OCI-LY7 (cell line): ENCODE measurements at regions not wholly inside any gene's neighbourhood (a gene's known extent, or its start where the extent isn't known, plus 50 kb on each side); places are given as distances from the start of the nearest gene placed in this dataset.

Experiments
- BruUV-seq: library from RNA; stranded (reverse); fragments of 400-500 nt; replicated peaks from 2 replicates; lab custom pipeline; 2021; lab: Mats Ljungman, UMichigan
- CTCF ChIA-PET: fragments of 300-600 bp; sonication (Branson Sonifier 250); formaldehyde crosslinking; loops from one replicate; lab custom pipeline; 2022; ENCODE audit warnings: antibody characterized with exemption; ENCODE audit not compliant: unreplicated experiment; lab: Charles Lee
- POLR2A ChIA-PET: fragments of 300-600 bp; sonication (Branson Sonifier 250); formaldehyde crosslinking; loops from one replicate; lab custom pipeline; 2022; ENCODE audit warnings: antibody characterized with exemption; lab: Charles Lee
- DNase-seq: peaks from one replicate; pipeline ENCODE4 v3.0.0-alpha.2; 2015; ENCODE audit warnings: low spot score
- H2AFZ ChIP-seq: fragments of 200-600 bp; sonication (generic), shearing (Covaris generic); 2 replicates; pipeline ENCODE4 v1.6.1; 2014; ENCODE audit warnings: mild to moderate bottlenecking, antibody characterized with exemption, low read length, moderate library complexity
- H3K27ac ChIP-seq: fragments of 200-600 bp; sonication (generic); 2 replicates; pipeline ENCODE4 v1.5.1; 2014; ENCODE audit warnings: mixed run types, low read depth, mild to moderate bottlenecking, moderate library complexity, low read length, inconsistent platforms; ENCODE audit not compliant: poor library complexity, severe bottlenecking
- H3K36me3 ChIP-seq: fragments of 200-600 bp; sonication (generic); 2 replicates; pipeline ENCODE4 v1.6.1; 2014; ENCODE audit warnings: mild to moderate bottlenecking, antibody characterized with exemption, low read length, moderate library complexity, mixed read lengths; ENCODE audit not compliant: insufficient read depth
- H3K4me1 ChIP-seq: fragments of 200-600 bp; sonication (generic); 2 replicates; pipeline ENCODE4 v1.5.1; 2014; ENCODE audit warnings: mild to moderate bottlenecking, low read length; ENCODE audit not compliant: insufficient read depth, poor library complexity, severe bottlenecking
- H3K4me2 ChIP-seq: fragments of 200-600 bp; sonication (generic); 2 replicates; pipeline ENCODE4 v1.6.1; 2014; ENCODE audit warnings: mild to moderate bottlenecking, low read length
- H3K4me3 ChIP-seq: fragments of 200-600 bp; sonication (generic); 2 replicates; pipeline ENCODE4 v1.5.1; 2014; ENCODE audit warnings: mild to moderate bottlenecking, low read depth, low read length; ENCODE audit not compliant: poor library complexity, severe bottlenecking
- H3K79me2 ChIP-seq: fragments of 200-600 bp; sonication (generic); 2 replicates; pipeline ENCODE4 v1.6.1; 2016; ENCODE audit warnings: low read depth, mild to moderate bottlenecking, low read length, moderate library complexity, mixed read lengths; ENCODE audit not compliant: insufficient read depth
- H3K9me2 ChIP-seq: fragments of 200-600 bp; sonication (generic); 2 replicates; pipeline ENCODE4 v1.6.1; 2016; ENCODE audit warnings: mild to moderate bottlenecking, low read length, mixed read lengths; ENCODE audit not compliant: insufficient read depth
- H3K9me3 ChIP-seq: fragments of 200-600 bp; sonication (generic); 2 replicates; pipeline ENCODE4 v1.6.1; 2014; ENCODE audit warnings: mild to moderate bottlenecking, mixed run types, low read length, mixed read lengths
- H4K20me1 ChIP-seq: fragments of 200-600 bp; sonication (generic); 2 replicates; pipeline ENCODE4 v1.6.1; 2014; ENCODE audit warnings: mild to moderate bottlenecking, antibody characterized with exemption, low read length, moderate library complexity, mixed read lengths; ENCODE audit not compliant: insufficient read depth
- EZH2phosphoT487 ChIP-seq: fragments of 200-600 bp; sonication (generic); IDR thresholded peaks from 2 replicates; pipeline ENCODE4 v1.6.1; 2018; ENCODE audit warnings: low read depth, borderline replicate concordance, mild to moderate bottlenecking, mixed run types, antibody characterized with exemption, low read length, moderate library complexity, mixed read lengths
- intact Hi-C: fragments of 100-400 bp; cut with micrococcal nuclease; formaldehyde crosslinking; loops from one replicate; pipeline ENCODE4 v1.10.0; 2022; ENCODE audit not compliant: unreplicated experiment
- TF ChIP-seq, protein P1 (sequence below): fragments of 200-600 bp; sonication (generic); conservative IDR thresholded peaks from 2 replicates; pipeline ENCODE4 v1.5.1; 2014; ENCODE audit warnings: mild to moderate bottlenecking, antibody characterized with exemption, low read length, moderate library complexity, mixed read lengths

DNA sequence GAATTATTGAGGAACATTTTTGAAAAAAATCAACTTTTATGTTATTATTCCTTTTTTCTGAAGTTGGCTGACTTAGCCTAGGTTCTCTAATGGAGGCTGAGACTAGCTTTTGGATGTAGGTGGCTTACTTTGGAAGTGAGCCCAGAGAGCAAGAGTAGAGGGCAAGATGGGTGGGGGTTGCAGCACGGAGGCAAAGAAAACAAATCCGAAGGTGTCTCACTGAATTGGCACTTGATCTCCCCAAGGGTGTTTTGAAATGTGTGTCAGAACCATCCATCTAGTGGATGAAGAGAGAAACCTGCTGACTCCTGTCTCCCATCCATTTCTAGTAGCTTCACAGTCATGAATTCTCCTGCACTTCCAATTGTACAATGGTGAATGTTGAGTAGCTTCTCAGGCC lies 390.7 kb downstream of the TMEM182 start:
- H3K4me3 ChIP-seq, result no peak overlapping the region
- no peak for DNase-seq
- POLR2A ChIA-PET, result interaction anchor here (0.7 kb wide), 1 partner anchor 1084 kb away, joined by 3 read pairs; no protein-coding TSS in a partner anchor
- H3K9me2 ChIP-seq, result no peaks in the 10 kb centered on the region
- intact Hi-C loops, result no loop called here
- H2AFZ ChIP-seq, result no peak overlapping the region
- no peak overlapping the region for H3K27ac ChIP-seq
- no peaks in the 10 kb centered on the region for H3K36me3 ChIP-seq
- no peaks in the 10 kb centered on the region for H4K20me1 ChIP-seq
- H3K79me2 ChIP-seq, result no peaks in the 10 kb centered on the region
- no peaks in the 10 kb centered on the region for H3K9me3 ChIP-seq
- H3K4me2 ChIP-seq, result no peak overlapping the region
- no peaks in the 10 kb centered on the region for H3K4me1 ChIP-seq
- TF ChIP-seq, protein P1, sequence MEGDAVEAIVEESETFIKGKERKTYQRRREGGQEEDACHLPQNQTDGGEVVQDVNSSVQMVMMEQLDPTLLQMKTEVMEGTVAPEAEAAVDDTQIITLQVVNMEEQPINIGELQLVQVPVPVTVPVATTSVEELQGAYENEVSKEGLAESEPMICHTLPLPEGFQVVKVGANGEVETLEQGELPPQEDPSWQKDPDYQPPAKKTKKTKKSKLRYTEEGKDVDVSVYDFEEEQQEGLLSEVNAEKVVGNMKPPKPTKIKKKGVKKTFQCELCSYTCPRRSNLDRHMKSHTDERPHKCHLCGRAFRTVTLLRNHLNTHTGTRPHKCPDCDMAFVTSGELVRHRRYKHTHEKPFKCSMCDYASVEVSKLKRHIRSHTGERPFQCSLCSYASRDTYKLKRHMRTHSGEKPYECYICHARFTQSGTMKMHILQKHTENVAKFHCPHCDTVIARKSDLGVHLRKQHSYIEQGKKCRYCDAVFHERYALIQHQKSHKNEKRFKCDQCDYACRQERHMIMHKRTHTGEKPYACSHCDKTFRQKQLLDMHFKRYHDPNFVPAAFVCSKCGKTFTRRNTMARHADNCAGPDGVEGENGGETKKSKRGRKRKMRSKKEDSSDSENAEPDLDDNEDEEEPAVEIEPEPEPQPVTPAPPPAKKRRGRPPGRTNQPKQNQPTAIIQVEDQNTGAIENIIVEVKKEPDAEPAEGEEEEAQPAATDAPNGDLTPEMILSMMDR, result no peak
- no peak for TF ChIP-seq EZH2phosphoT487
- CTCF ChIA-PET, result no interaction called here
- no TSS peak for BruUV-seq

DNA sequence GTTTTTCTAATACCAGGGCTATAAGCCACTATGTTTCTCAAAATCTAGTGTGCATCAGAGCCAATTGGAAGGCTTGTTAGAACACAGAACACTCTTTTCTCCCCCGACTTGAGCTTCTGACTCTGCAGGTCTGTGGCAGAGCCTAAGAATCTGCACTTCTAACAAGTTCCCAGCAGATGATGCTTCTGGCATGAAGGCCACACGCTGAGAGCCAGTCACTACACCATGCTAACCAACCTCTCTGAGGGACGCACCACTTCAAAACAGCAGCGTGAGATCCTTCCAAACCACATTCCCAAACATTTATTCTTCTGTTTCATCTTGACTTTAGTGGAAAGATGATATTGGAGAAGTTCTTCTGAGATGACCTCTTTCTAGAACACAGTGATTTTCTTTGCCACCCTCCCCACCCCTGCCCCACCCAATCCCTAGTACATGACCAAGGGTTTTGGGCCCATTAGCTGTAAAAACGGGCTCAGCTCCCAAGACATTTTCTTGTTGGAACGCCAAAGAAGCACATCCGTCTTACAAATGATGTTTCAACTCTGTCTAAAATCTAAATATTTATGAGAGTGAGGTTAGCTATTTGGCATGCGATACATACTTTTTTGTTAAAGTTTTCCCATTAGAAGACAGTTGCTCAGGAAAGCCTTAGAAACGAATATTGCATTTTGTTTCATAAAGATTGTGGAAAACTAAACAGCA lies 391.9 kb downstream of the TMEM182 start:
- no peak overlapping the region for H3K27ac ChIP-seq
- no peak overlapping the region for H2AFZ ChIP-seq
- no peaks in the 10 kb centered on the region for H4K20me1 ChIP-seq
- no TSS peak for BruUV-seq
- TF ChIP-seq, protein P1, result no peak
- TF ChIP-seq EZH2phosphoT487, result no peak
- no peaks in the 10 kb centered on the region for H3K9me3 ChIP-seq
- no peak overlapping the region for H3K4me2 ChIP-seq
- POLR2A ChIA-PET, result interaction anchor here (0.6 kb wide), 1 partner anchor 41 kb away, joined by 3 read pairs; no protein-coding TSS in a partner anchor
- no peak for DNase-seq
- CTCF ChIA-PET, result no interaction called here
- H3K4me3 ChIP-seq, result no peak overlapping the region
- H3K9me2 ChIP-seq, result no peaks in the 10 kb centered on the region
- intact Hi-C loops, result no loop called here
- H3K79me2 ChIP-seq, result no peaks in the 10 kb centered on the region
- H3K36me3 ChIP-seq, result no peaks in the 10 kb centered on the region
- H3K4me1 ChIP-seq, result no peaks in the 10 kb centered on the region

DNA sequence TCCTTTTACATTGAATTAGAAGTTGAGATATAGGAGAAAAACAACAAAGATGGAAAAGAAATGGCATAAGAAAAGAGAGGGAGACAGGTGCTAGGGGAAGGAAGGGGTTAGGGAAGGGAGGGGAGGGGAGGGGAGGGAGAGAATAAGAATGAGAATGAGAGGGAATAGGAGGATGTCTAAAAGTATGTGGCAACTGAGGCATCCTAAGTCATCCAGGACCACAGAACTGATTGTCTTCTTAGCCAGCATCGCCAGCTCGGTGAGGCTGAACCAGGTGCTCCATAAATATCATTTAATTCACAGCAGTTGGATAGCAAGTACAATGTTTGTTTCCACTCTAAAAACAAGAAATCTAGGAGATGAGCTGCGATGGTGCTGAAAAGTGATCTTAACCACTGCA lies 393.5 kb downstream of the TMEM182 start:
- no peak overlapping the region for H2AFZ ChIP-seq
- intact Hi-C loops, result no loop called here
- H3K4me2 ChIP-seq, result no peak overlapping the region
- H3K27ac ChIP-seq, result no peak overlapping the region
- no TSS peak for BruUV-seq
- POLR2A ChIA-PET, result no interaction called here
- DNase-seq, result no peak
- H3K36me3 ChIP-seq, result no peaks in the 10 kb centered on the region
- no peaks in the 10 kb centered on the region for H3K9me3 ChIP-seq
- CTCF ChIA-PET, result no interaction called here
- no peak for TF ChIP-seq EZH2phosphoT487
- TF ChIP-seq, protein P1, result no peak
- no peaks in the 10 kb centered on the region for H3K9me2 ChIP-seq
- no peaks in the 10 kb centered on the region for H4K20me1 ChIP-seq
- H3K4me3 ChIP-seq, result no peak overlapping the region
- H3K79me2 ChIP-seq, result no peaks in the 10 kb centered on the region
- H3K4me1 ChIP-seq, result no peaks in the 10 kb centered on the region
